ENCODE measurements at regions not wholly inside any gene's neighbourhood (a gene's known extent, or its start where the extent isn't known, plus 50 kb on each side); places are given as distances from the start of the nearest gene placed in this dataset.

GRCh38 chr12:111173391-111173790 lies 195.5 kb downstream of the PHETA1 start:
- CTCF ChIA-PET (ENCODE audit: partially characterized antibody) = interaction anchor here (0.8 to 1.5 kb wide), 4 partner anchors 19 to 131 kb away, joined by 3 read pairs; no protein-coding TSS in a partner anchor
- Histone ChIP-seq H3K4me1 (replicated peaks in 1 of 4; ENCODE audit: control insufficient read depth in 3 of 4, insufficient read depth in 4 of 4, low read length in 3 of 4) (no peaks in the 10 kb centered on the region), H3K79me1 (ENCODE audit: low read depth, low read length) (no peaks in the 10 kb centered on the region; the same call in none of the 2 replicates), H3K23me2 (ENCODE audit: low read depth, low read length) (no peaks in the 10 kb centered on the region), H3K79me2 (ENCODE audit: control insufficient read depth in 1 of 2, insufficient read depth in 2 of 2, low read length in 2 of 2) (no peaks in the 10 kb centered on the region), H3K18ac (ENCODE audit: extremely low read depth, low read length) (no peak overlapping the region), H3K27ac (ENCODE audit: low read depth, low read length) (no peak overlapping the region), H4K91ac (replicated peaks; ENCODE audit: insufficient read length, low read length) (no peak overlapping the region), H4K5ac (ENCODE audit: insufficient read length, low read depth, low read length) (no peak overlapping the region), H2BK120ac (replicated peaks; ENCODE audit: low read depth, low read length) (no peak overlapping the region), H3K27me3 (replicated peaks in 1 of 4; ENCODE audit: control insufficient read depth in 3 of 4, extremely low read depth in 1 of 4, insufficient read depth in 3 of 4, low read length in 3 of 4) (peaks cover 0 to 2% (median 0%) of the 10 kb centered on the region in 4 experiments; a peak in 1 of 7 replicates), H4K20me1 (replicated peaks in 1 of 2; ENCODE audit: control insufficient read depth in 1 of 2, insufficient read depth in 2 of 2, low read length in 2 of 2) (peaks cover 3% of the 10 kb centered on the region in 2 experiments), H3K23ac (ENCODE audit: insufficient read length) (no peak overlapping the region), H3K56ac (replicated peaks; ENCODE audit: insufficient read length, low read depth, low read length) (no peak overlapping the region), H2BK5ac (ENCODE audit: low read depth, low read length) (no peak overlapping the region), H2AK5ac (ENCODE audit: low read depth, low read length) (no peak overlapping the region; the same call in 1 of the 2 replicates), H3K9me3 (ENCODE audit: insufficient read depth in 2 of 2, low read depth in 1 of 2, low read length in 1 of 2) (no peaks in the 10 kb centered on the region), H2BK15ac (ENCODE audit: low read length) (no peak overlapping the region), H3K14ac (ENCODE audit: insufficient read length) (no peak overlapping the region), H2AFZ (ENCODE audit: low read length) (no peak overlapping the region), H4K8ac (ENCODE audit: extremely low read depth, insufficient read depth, low read length) (no peak overlapping the region), H3K4me2 (ENCODE audit: insufficient read depth in 1 of 2, low read depth in 2 of 2, low read length in 2 of 2) (no peak overlapping the region), H3K4me3 (ENCODE audit: extremely low read depth in 1 of 4, insufficient read depth in 2 of 4, low read depth in 3 of 4, low read length in 4 of 4) (no peak overlapping the region), H3K36me3 (ENCODE audit: control insufficient read depth in 2 of 4, insufficient read depth in 4 of 4, low read length in 3 of 4) (no peaks in the 10 kb centered on the region), H3K4ac (replicated peaks; ENCODE audit: insufficient read length, low read depth, low read length) (no peak overlapping the region), H2BK12ac (ENCODE audit: low read depth, low read length) (no peak overlapping the region), H2BK20ac (ENCODE audit: low read length) (no peak overlapping the region), H3K9ac (replicated peaks in 1 of 4; ENCODE audit: extremely low read depth in 1 of 4, low read depth in 3 of 4, low read length in 3 of 4) (no peak overlapping the region)
- FAIRE-seq (no peak), DNase-seq (ENCODE audit: low read depth in 1 of 2, low spot score in 2 of 2) (no peak)
- POLR2A ChIA-PET (ENCODE audit: partially characterized antibody) = interaction anchor here (0.5 kb wide), 1 partner anchor 148 kb away, joined by 4 read pairs; no protein-coding TSS in a partner anchor
- TF ChIP-seq SIX5 (IDR thresholded peaks at IDR 0.05; ENCODE audit: low read depth, low read length) (no peak), PHF8 (conservative IDR thresholded peaks at IDR 0.05; ENCODE audit: low read depth, low read length) (no peak), CHD2 (IDR thresholded peaks at IDR 0.05; ENCODE audit: low read length) (no peak), BCL11A (IDR thresholded peaks at IDR 0.05; ENCODE audit: low read depth in 2 of 2, low read length in 2 of 2) (no peak), POLR2A (IDR thresholded peaks at IDR 0.05; ENCODE audit: control extremely low read depth in 1 of 2, low read depth in 2 of 2, low read length in 2 of 2) (no peak), SRF (IDR thresholded peaks at IDR 0.05; ENCODE audit: low read depth, low read length) (no peak), SIN3A (conservative IDR thresholded peaks at IDR 0.05 in 1 of 2, IDR thresholded peaks at IDR 0.05 in 1 of 2; ENCODE audit: low read depth in 1 of 2, low read length in 2 of 2) (no peak), HDAC2 (IDR thresholded peaks at IDR 0.05; ENCODE audit: borderline replicate concordance in 1 of 2, low read depth in 2 of 2, low read length in 2 of 2) (no peak), EP300 (IDR thresholded peaks at IDR 0.05; ENCODE audit: borderline replicate concordance in 1 of 2, low read depth in 2 of 2, low read length in 2 of 2) (no peak), SUZ12 (IDR thresholded peaks at IDR 0.05; ENCODE audit: low read length) (no peak), SP2 (IDR thresholded peaks at IDR 0.05; ENCODE audit: low read length) (no peak), CBX8 (IDR thresholded peaks at IDR 0.05; ENCODE audit: borderline replicate concordance, low read depth, low read length) (no peak), TCF12 (IDR thresholded peaks at IDR 0.05; ENCODE audit: low read depth, low read length) (no peak), USF2 (IDR thresholded peaks at IDR 0.05; ENCODE audit: low read length) (no peak)
- 84% methylated on average over 5 of the region's 5 CpGs; no CpG with 5 or more reads in 1 of the 2 experiments for WGBS, 2 experiments (ENCODE audit: extremely low coverage in 1 of 2, insufficient coverage in 1 of 2, insufficient read length in 1 of 2, insufficient replicate concordance in 2 of 2, low coverage in 1 of 2, low lambda C conversion rate in 2 of 2, missing lambda C conversion rate in 1 of 2)
